ENCODE measurements at regions not wholly inside any gene's neighbourhood (a gene's known extent, or its start where the extent isn't known, plus 50 kb on each side); places are given as distances from the start of the nearest gene placed in this dataset.

DNA sequence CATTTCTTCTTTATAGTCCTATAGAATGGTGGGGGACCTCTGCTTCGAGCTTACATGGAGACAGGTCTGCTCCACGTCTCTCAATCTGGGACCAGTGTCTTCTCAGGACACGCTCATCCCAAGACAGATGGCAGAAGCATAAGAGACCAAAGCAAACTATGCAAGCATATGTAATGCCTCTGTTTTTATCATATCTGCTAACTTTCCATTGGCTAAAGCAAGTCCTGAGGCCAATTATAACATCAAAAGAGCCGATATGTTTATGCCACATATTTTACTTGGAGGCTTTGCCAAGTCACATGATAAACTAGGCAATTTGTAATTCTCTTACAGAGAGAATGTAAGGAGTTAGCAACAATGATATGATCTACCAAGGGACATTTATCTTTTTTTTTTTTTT, 102.6 kb upstream of the NRBF2 start:
- Histone ChIP-seq H3K27me3 (ENCODE audit: insufficient read depth, low read length) (no peaks in the 10 kb centered on the region), H2AFZ (ENCODE audit: low read depth, low read length) (no peak overlapping the region), H3K9me3 (ENCODE audit: low read length) (no peaks in the 10 kb centered on the region), H3K4me3 (ENCODE audit: low read length) (no peak overlapping the region), H3K36me3 (ENCODE audit: insufficient read depth, low read length) (no peaks in the 10 kb centered on the region), H3K4me1 (ENCODE audit: insufficient read depth, low read length) (no peaks in the 10 kb centered on the region)

DNA sequence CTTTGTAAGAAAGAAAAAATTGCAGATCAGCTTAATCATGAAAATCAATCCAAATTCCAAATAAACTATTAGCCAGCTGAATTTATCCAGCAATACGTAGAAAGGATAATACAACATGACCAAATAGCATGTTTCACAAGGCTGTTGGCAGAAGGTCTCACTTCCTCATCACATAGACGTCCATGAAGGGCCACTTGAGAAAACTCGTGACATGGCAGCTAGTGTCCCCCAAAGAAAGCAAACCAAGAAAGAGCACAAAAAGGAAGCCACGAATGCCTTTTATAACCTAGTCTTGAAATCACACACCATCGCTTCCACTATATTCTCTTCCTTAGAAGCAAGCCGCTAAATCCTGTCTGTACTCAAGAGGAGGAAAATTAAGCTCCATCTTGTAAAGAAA, 105.6 kb upstream of the NRBF2 start:
- H3K4me3 ChIP-seq (ENCODE audit: low read length), result no peak overlapping the region
- no peaks in the 10 kb centered on the region for H3K9me3 ChIP-seq (ENCODE audit: low read length)
- no peaks in the 10 kb centered on the region for H3K4me1 ChIP-seq (ENCODE audit: insufficient read depth, low read length)
- no peak overlapping the region for H2AFZ ChIP-seq (ENCODE audit: low read depth, low read length)
- H3K27me3 ChIP-seq (ENCODE audit: insufficient read depth, low read length), result no peaks in the 10 kb centered on the region
- H3K36me3 ChIP-seq (ENCODE audit: insufficient read depth, low read length), result no peaks in the 10 kb centered on the region

DNA sequence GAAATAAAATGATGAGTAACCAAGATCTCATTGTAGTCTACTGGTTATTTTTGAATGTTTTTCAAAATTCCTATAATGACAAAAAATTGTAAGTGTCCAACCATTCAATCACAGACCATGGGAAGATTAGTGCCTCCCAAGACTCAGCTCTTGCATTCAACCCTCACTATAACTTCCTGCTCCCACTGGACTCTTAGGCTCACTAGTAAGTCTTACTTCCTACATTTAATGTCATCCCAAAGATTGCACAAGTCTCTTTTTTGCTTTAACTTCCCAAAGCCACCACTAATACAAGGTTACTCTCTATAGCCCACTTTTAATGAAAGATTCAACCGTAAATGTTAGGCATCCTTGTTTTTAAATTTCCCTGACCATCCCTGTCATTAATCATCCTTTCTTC, 111.9 kb upstream of the NRBF2 start:
- Histone ChIP-seq H3K27me3 (ENCODE audit: insufficient read depth, low read length) (no peaks in the 10 kb centered on the region), H2AFZ (ENCODE audit: low read depth, low read length) (no peak overlapping the region), H3K4me3 (ENCODE audit: low read length) (no peak overlapping the region), H3K9me3 (ENCODE audit: low read length) (no peaks in the 10 kb centered on the region), H3K36me3 (ENCODE audit: insufficient read depth, low read length) (no peaks in the 10 kb centered on the region), H3K4me1 (ENCODE audit: insufficient read depth, low read length) (no peaks in the 10 kb centered on the region)

DNA sequence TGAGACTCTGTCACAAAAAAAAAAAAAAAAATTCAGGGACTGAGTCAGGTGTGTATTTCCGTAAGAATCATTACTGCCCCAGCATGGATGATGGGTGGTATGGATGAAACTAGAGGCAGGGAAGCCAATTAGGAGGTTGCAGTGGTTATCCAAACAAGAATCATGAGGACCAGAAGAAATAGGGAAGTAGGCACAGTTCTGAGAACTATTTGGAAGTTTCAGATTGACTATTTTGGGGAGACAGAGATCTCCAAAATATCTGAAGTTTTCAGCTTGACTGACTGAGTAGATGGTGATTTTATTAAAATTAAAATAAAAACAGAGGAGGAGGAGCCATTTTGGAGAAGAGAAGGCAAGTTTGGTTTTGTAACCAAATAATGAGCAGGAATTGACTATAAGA, 119.4 kb upstream of the NRBF2 start:
- H3K4me3 ChIP-seq (ENCODE audit: low read length), result no peak overlapping the region
- H3K27me3 ChIP-seq (ENCODE audit: insufficient read depth, low read length), result no peaks in the 10 kb centered on the region
- no peaks in the 10 kb centered on the region for H3K4me1 ChIP-seq (ENCODE audit: insufficient read depth, low read length)
- H2AFZ ChIP-seq (ENCODE audit: low read depth, low read length), result no peak overlapping the region
- H3K36me3 ChIP-seq (ENCODE audit: insufficient read depth, low read length), result no peaks in the 10 kb centered on the region
- H3K9me3 ChIP-seq (ENCODE audit: low read length), result no peaks in the 10 kb centered on the region

DNA sequence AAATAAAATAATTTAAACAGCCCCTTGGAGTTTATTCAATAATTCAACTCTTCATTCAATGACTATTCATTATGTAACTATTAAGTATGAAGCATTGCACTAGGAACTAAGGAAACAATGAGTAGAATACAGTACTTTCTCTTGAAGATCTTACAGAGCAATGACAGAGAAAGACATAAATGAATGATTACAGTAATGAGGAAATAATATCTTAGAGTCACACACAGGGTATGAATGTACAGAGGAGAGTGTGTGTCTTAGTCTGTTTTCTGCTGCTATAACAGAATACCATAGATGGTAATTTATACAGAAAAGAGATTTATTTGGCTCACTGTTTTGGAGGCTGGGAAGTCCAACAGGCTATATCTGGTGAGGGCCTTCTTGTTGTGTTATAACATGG, 120.5 kb upstream of the NRBF2 start:
- H3K27me3 ChIP-seq (ENCODE audit: insufficient read depth, low read length), result no peaks in the 10 kb centered on the region

DNA sequence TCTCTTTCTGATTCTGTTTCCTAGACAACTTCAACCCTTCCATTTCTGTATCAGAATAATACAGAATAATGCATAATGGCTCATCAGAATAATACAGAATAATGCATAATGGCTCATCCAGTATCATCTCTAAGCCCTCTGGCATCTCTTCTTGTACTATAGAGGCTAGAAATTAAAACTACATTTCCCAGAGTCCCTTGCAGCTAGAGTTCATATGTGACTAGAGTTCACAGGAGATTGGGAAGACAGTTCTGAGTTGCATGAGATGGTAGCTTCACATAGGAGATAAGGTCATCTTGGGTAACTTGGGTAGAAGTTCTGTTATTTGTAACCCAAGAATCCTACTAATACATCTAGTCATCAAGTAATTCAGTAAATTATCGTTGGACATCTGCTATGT, 122.9 kb upstream of the NRBF2 start:
- H3K9me3 ChIP-seq (ENCODE audit: low read length), result no peaks in the 10 kb centered on the region
- H3K27me3 ChIP-seq (ENCODE audit: insufficient read depth, low read length), result no peaks in the 10 kb centered on the region
- no peak overlapping the region for H2AFZ ChIP-seq (ENCODE audit: low read depth, low read length)
- H3K4me1 ChIP-seq (ENCODE audit: insufficient read depth, low read length), result no peaks in the 10 kb centered on the region
- no peak overlapping the region for H3K4me3 ChIP-seq (ENCODE audit: low read length)
- no peaks in the 10 kb centered on the region for H3K36me3 ChIP-seq (ENCODE audit: insufficient read depth, low read length)

More for the DNA sequence above, 120.5 kb upstream of the NRBF2 start:
- H3K36me3 ChIP-seq (ENCODE audit: insufficient read depth, low read length), result no peaks in the 10 kb centered on the region
- no peak overlapping the region for H2AFZ ChIP-seq (ENCODE audit: low read depth, low read length)
- H3K4me1 ChIP-seq (ENCODE audit: insufficient read depth, low read length), result no peaks in the 10 kb centered on the region
- H3K4me3 ChIP-seq (ENCODE audit: low read length), result no peak overlapping the region
- H3K9me3 ChIP-seq (ENCODE audit: low read length), result no peaks in the 10 kb centered on the region

DNA sequence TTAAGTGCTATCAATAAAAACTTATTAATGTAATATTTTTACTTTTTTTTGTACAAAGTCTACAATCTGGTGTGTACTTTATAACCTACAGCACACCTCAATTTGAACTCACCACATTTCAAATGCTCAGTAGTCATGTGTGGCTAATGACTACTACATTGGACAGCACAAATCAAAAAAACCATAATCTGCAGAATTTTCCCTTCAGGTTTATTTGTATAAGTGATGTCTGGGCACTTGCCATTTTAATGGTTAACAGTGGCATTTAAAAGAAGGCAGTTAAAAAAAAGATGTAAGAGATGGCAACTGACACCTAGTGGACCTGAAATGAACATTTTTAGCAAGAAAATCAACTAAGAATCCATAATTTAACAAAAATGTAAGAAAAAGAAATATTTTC, 124.6 kb upstream of the NRBF2 start:
- no peaks in the 10 kb centered on the region for H3K9me3 ChIP-seq (ENCODE audit: low read length)
- no peaks in the 10 kb centered on the region for H3K4me1 ChIP-seq (ENCODE audit: insufficient read depth, low read length)
- no peaks in the 10 kb centered on the region for H3K27me3 ChIP-seq (ENCODE audit: insufficient read depth, low read length)
- no peak overlapping the region for H3K4me3 ChIP-seq (ENCODE audit: low read length)
- no peak overlapping the region for H2AFZ ChIP-seq (ENCODE audit: low read depth, low read length)
- no peaks in the 10 kb centered on the region for H3K36me3 ChIP-seq (ENCODE audit: insufficient read depth, low read length)

DNA sequence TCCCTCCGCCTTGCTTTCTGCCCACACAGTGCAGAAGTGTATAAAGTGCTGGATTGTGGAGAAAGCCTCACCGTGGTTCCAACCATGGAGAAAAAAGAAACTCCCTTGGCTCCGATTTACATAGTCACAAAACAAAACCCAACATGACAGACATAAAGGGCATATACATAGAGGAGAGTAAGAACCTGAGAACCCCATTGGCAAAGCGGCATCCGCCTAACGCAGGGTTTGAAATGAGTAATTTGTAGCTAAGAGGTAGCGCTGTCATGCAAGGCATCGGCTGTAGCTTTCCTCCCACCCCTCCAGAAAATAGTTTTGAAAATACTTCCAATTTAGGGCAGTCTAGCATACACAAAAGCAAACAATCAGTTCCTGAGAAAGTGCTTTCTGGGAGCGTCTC, 126.0 kb upstream of the NRBF2 start:
- no peak overlapping the region for H2AFZ ChIP-seq (ENCODE audit: low read depth, low read length)
- no peak overlapping the region for H3K4me3 ChIP-seq (ENCODE audit: low read length)
- H3K27me3 ChIP-seq (ENCODE audit: insufficient read depth, low read length), result no peaks in the 10 kb centered on the region
- H3K9me3 ChIP-seq (ENCODE audit: low read length), result no peaks in the 10 kb centered on the region
- H3K36me3 ChIP-seq (ENCODE audit: insufficient read depth, low read length), result no peaks in the 10 kb centered on the region
- H3K4me1 ChIP-seq (ENCODE audit: insufficient read depth, low read length), result no peaks in the 10 kb centered on the region

DNA sequence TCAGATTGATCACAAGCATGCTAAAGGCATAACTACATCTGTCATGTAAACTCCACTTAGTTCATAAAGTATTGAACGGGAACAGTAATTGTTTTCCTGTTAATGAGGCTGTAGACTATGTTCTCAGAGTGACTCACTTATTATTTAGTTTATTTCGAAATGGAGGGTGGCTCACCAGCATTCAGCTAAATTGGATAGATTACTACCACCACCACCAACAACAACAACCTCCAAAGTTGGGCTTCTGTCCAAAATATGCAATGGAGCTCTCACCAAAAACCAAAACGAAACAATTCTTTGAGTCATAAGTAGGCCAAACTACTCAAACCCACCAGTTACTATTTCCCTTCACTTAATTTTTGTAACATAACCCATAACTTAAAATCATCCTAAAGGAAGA, 127.9 kb upstream of the NRBF2 start:
- Histone ChIP-seq H3K36me3 (ENCODE audit: insufficient read depth, low read length) (no peaks in the 10 kb centered on the region), H3K27me3 (ENCODE audit: insufficient read depth, low read length) (no peaks in the 10 kb centered on the region), H2AFZ (ENCODE audit: low read depth, low read length) (no peak overlapping the region), H3K9me3 (ENCODE audit: low read length) (no peaks in the 10 kb centered on the region), H3K4me1 (ENCODE audit: insufficient read depth, low read length) (no peaks in the 10 kb centered on the region), H3K4me3 (ENCODE audit: low read length) (no peak overlapping the region)

DNA sequence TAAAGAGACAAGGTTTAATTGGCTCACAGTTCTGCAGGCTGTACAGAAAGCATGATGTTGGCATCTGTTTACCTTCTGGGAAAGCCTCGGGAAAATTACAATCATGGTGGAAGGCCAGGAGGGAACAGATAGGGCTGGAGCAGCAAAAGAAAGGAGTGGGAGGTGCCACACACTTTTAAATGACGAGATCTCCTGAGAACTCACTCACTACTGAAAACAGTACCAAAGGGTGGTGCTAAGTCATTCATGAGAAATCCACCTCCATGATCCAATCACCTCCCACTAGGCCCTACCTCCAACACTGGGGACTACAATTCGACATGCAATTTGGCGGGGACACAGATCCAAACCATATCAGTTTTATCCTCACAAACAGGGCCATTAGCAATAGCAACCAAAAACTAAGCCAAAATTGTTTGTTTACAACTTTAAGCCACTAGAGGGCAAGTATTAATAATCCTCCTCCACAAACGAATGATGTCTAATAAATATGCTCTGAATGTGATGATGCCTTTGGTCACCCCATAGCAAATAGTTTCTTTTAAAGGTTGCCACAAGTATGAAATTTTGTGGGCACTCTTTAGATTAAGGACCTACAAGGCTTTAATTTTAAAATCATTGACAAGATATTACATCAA, 129.2 kb upstream of the NRBF2 start:
- no peaks in the 10 kb centered on the region for H3K4me1 ChIP-seq (ENCODE audit: insufficient read depth, low read length)
- H3K36me3 ChIP-seq (ENCODE audit: insufficient read depth, low read length), result no peaks in the 10 kb centered on the region
- no peaks in the 10 kb centered on the region for H3K9me3 ChIP-seq (ENCODE audit: low read length)
- no peak overlapping the region for H2AFZ ChIP-seq (ENCODE audit: low read depth, low read length)
- no peaks in the 10 kb centered on the region for H3K27me3 ChIP-seq (ENCODE audit: insufficient read depth, low read length)
- no peak overlapping the region for H3K4me3 ChIP-seq (ENCODE audit: low read length)

DNA sequence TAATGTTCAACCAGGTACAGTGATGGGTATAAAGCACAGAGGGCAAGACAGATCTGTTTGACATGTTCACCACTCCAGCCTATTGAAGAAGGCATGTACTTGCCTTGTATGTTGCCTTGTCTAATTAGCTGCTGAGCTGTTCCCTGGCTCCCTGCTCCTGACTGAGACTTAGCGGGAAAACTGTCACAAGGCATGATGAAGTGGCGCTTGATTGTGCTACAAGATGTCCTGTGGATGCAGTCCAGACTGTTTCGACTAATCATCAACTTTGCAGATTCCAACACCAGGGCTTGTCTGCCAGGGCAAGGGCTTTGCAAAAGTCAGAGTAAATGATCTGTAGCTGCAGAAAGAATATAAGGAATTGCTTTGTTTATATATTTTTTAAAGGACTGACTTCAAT, 136.2 kb upstream of the NRBF2 start:
- Histone ChIP-seq H3K4me3 (ENCODE audit: low read length) (no peak overlapping the region), H3K9me3 (ENCODE audit: low read length) (no peaks in the 10 kb centered on the region), H3K4me1 (ENCODE audit: insufficient read depth, low read length) (no peaks in the 10 kb centered on the region), H3K36me3 (ENCODE audit: insufficient read depth, low read length) (no peaks in the 10 kb centered on the region), H3K27me3 (ENCODE audit: insufficient read depth, low read length) (no peaks in the 10 kb centered on the region), H2AFZ (ENCODE audit: low read depth, low read length) (no peak overlapping the region)

DNA sequence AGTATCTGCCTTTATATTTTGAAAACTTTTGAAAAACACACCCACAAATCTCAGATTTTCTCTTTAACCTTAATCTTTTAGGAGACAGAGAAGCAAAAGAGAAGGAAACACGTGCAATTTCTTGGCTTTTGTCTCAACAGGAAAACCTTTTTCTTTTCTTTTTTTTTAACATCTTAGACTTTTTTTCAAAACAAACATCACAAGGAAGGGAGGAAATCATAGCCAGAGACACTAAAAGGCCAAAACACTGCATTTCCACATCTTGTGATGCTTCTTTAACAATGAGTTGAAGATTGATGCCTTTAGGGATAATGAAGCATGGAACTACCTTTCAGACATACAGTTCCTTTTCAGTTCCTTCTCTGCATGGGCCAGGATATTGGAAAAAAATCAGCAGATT, 136.6 kb upstream of the NRBF2 start:
- no peak overlapping the region for H3K4me3 ChIP-seq (ENCODE audit: low read length)
- no peaks in the 10 kb centered on the region for H3K4me1 ChIP-seq (ENCODE audit: insufficient read depth, low read length)
- no peak overlapping the region for H2AFZ ChIP-seq (ENCODE audit: low read depth, low read length)
- no peaks in the 10 kb centered on the region for H3K36me3 ChIP-seq (ENCODE audit: insufficient read depth, low read length)
- no peaks in the 10 kb centered on the region for H3K27me3 ChIP-seq (ENCODE audit: insufficient read depth, low read length)
- no peaks in the 10 kb centered on the region for H3K9me3 ChIP-seq (ENCODE audit: low read length)

DNA sequence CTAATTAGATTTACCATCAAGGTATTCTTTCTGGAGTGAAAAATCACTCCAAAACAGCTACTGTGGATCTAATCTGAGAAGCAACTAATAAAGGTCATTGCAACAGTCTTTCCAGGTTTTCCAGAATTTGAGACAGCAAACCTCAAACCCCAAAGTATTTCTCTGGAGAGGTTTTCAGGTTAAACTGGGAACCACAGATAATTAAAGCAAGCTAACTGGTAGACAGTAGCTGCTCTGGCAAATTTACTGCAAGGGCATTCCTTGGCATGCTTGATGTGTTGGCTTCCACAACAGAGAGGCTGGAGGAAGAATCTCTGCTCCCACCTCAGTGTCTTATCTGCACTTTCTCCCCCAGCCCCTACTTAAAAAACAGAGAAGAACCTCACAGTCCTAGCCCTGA, 140.0 kb upstream of the NRBF2 start:
- H2AFZ ChIP-seq (ENCODE audit: low read depth, low read length), result no peak overlapping the region
- no peaks in the 10 kb centered on the region for H3K36me3 ChIP-seq (ENCODE audit: insufficient read depth, low read length)
- no peaks in the 10 kb centered on the region for H3K4me1 ChIP-seq (ENCODE audit: insufficient read depth, low read length)
- H3K9me3 ChIP-seq (ENCODE audit: low read length), result no peaks in the 10 kb centered on the region
- no peaks in the 10 kb centered on the region for H3K27me3 ChIP-seq (ENCODE audit: insufficient read depth, low read length)
- H3K4me3 ChIP-seq (ENCODE audit: low read length), result no peak overlapping the region

DNA sequence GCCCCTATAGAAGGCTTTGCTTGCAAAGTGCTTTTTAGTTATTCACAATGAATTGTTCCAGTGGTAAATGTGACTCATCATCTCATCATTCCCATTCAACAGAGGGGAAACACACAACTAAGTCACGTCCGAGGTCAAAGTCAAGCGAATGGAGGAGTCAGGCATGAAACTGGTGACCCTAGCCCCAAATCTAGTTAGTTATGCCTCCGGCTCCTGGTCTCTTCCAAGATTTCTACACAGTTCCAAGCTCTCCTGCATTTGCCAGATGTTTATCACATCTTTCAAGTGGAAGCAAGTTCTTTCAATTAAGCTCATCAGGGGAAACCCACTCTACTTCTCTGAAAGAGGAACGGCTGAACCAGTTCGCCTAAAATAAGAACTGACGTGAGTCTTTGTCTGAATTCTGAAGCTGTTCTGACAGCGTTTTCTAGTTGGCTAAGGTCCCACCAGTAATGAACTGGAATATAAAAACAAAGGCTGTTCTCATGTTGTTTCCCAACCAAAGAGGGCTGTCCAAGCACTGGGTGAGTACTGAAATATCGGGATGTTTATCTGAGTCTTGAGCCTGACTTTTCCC, 140.9 kb upstream of the NRBF2 start:
- H2AFZ ChIP-seq (ENCODE audit: low read depth, low read length), result no peak overlapping the region
- no peaks in the 10 kb centered on the region for H3K4me1 ChIP-seq (ENCODE audit: insufficient read depth, low read length)
- no peaks in the 10 kb centered on the region for H3K9me3 ChIP-seq (ENCODE audit: low read length)
- H3K4me3 ChIP-seq (ENCODE audit: low read length), result no peak overlapping the region
- no peaks in the 10 kb centered on the region for H3K36me3 ChIP-seq (ENCODE audit: insufficient read depth, low read length)
- H3K27me3 ChIP-seq (ENCODE audit: insufficient read depth, low read length), result no peaks in the 10 kb centered on the region
